PC-9 (cell line): ENCODE measurements at regions not wholly inside any gene's neighbourhood (a gene's known extent, or its start where the extent isn't known, plus 50 kb on each side); places are given as distances from the start of the nearest gene placed in this dataset.

Experiments
- BruUV-seq: library from RNA; stranded (reverse); fragments of 400-500 nt; replicated peaks from 2 replicates; lab custom pipeline; 2021; lab: Mats Ljungman, UMichigan
- CTCF ChIA-PET: fragments of 300-600 bp; sonication (Branson Sonifier 250); formaldehyde crosslinking; loops from one replicate; lab custom pipeline; 2022; ENCODE audit warnings: antibody characterized with exemption; lab: Charles Lee
- POLR2A ChIA-PET: fragments of 300-600 bp; sonication (Branson Sonifier 250); formaldehyde crosslinking; loops from one replicate; lab custom pipeline; 2022; ENCODE audit warnings: antibody characterized with exemption; ENCODE audit not compliant: unreplicated experiment; lab: Charles Lee
- DNase-seq, 2 experiments: peaks; one replicate each; pipeline versions ENCODE4 v3.0.0 to v3.0.0-alpha.2; 2015 to 2022; ENCODE audit warnings: mixed read lengths in 1 of 2
- H2AFZ ChIP-seq: fragments of 200-600 bp; sonication (generic); 2 replicates; pipeline ENCODE4 v1.8.1; 2017; ENCODE audit warnings: antibody characterized with exemption
- H3F3A ChIP-seq: fragments of 200-600 bp; sonication (generic); 2 replicates; pipeline ENCODE4 v1.8.1; 2017; ENCODE audit warnings: antibody characterized with exemption, mild to moderate bottlenecking, low read depth; ENCODE audit not compliant: insufficient read depth
- H3K27ac ChIP-seq: fragments of 200-600 bp; sonication (generic); 2 replicates; pipeline ENCODE4 v1.6.1; 2016; ENCODE audit warnings: mixed run types
- H3K27me3 ChIP-seq: fragments of 200-600 bp; sonication (generic); 2 replicates; pipeline ENCODE4 v1.6.1; 2016; ENCODE audit warnings: low read depth, mixed run types; ENCODE audit not compliant: insufficient read depth
- H3K36me3 ChIP-seq: fragments of 200-600 bp; sonication (generic); 2 replicates; pipeline ENCODE4 v1.6.1; 2016; ENCODE audit warnings: low read depth, mixed run types
- H3K4me1 ChIP-seq: fragments of 200-600 bp; sonication (generic); replicated peaks from 2 replicates; pipeline ENCODE4 v1.6.1; 2016; ENCODE audit warnings: mixed run types; ENCODE audit not compliant: insufficient read depth
- H3K4me2 ChIP-seq: fragments of 200-600 bp; sonication (generic); 2 replicates; pipeline ENCODE4 v1.6.1; 2017; ENCODE audit warnings: mixed run types
- H3K4me3 ChIP-seq: fragments of 200-600 bp; sonication (generic); 2 replicates; pipeline ENCODE4 v1.6.1; 2016; ENCODE audit warnings: mixed run types
- H3K79me2 ChIP-seq: fragments of 200-600 bp; sonication (generic); 2 replicates; pipeline ENCODE4 v1.6.1; 2017; ENCODE audit warnings: low read depth, mixed run types
- H3K9me2 ChIP-seq: fragments of 200-600 bp; sonication (generic); 2 replicates; pipeline ENCODE4 v1.8.1; 2017; ENCODE audit warnings: mild to moderate bottlenecking; ENCODE audit not compliant: insufficient read depth
- H3K9me3 ChIP-seq: fragments of 200-600 bp; sonication (generic); 2 replicates; pipeline ENCODE4 v1.8.1; 2016; ENCODE audit warnings: low read depth; ENCODE audit not compliant: insufficient read depth
- H4K20me1 ChIP-seq: fragments of 200-600 bp; sonication (generic); 2 replicates; pipeline ENCODE4 v1.8.1; 2017; ENCODE audit not compliant: insufficient read depth
- EZH2 ChIP-seq: fragments of 200-600 bp; sonication (generic); IDR thresholded peaks from 2 replicates; pipeline ENCODE4 v1.8.0; 2017; ENCODE audit warnings: antibody characterized with exemption, low read depth
- intact Hi-C: fragments of 100-400 bp; cut with micrococcal nuclease; formaldehyde crosslinking; loops from one replicate; pipeline ENCODE4 v1.10.0; 2022; ENCODE audit not compliant: unreplicated experiment
- TF ChIP-seq, protein P1 (sequence below): fragments of 200-600 bp; sonication (generic); conservative IDR thresholded peaks from 2 replicates; pipeline ENCODE4 v1.6.1; 2017; ENCODE audit warnings: mixed run types, antibody characterized with exemption, mild to moderate bottlenecking, moderate library complexity

DNA sequence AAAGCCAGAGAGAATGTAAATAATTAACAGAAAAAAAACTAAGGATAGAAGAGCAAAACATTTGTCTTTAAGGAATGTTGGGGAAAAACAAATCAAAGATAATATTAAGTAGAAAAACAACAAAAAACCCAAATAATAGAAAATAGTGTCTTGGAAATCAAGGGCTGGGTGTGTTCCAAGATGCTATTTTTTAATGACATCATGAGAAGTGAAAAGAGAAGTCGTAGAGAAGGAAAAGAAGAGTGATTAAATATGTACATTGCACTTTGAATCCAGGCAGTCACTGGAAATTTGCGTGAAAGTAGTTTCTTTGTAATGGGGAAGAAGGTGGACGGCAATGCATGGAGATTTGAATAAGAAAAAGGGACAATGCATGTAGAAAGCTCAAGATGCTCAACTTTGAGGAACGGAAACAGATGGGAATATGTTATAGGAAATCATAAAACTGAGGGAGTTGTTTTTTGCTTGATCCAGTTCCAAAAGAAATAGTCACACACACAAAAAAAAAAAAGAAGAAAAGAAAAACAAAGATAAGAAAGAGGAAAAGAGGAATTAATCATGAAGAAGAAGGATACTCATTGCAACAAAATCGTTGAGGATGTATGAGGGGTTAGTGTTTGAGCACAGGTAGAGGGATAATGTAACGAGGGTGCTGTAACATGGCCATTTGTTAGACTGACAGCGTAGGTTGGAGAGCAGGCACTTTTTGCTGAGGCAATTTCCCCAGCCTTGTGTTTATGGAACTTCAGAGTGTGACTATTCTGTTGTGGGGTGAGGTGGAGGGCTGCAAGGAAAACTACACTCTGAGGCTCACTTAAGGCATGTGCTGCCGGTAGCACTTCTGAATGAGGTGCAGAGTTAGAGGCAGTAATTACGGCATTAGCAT is 184.1 kb downstream of the CALCRL start:
- H3K4me3 ChIP-seq, result no peak overlapping the region
- BruUV-seq, result no TSS peak
- H3K9me3 ChIP-seq, result no peaks in the 10 kb centered on the region
- TF ChIP-seq EZH2, result no peak
- TF ChIP-seq, protein P1, sequence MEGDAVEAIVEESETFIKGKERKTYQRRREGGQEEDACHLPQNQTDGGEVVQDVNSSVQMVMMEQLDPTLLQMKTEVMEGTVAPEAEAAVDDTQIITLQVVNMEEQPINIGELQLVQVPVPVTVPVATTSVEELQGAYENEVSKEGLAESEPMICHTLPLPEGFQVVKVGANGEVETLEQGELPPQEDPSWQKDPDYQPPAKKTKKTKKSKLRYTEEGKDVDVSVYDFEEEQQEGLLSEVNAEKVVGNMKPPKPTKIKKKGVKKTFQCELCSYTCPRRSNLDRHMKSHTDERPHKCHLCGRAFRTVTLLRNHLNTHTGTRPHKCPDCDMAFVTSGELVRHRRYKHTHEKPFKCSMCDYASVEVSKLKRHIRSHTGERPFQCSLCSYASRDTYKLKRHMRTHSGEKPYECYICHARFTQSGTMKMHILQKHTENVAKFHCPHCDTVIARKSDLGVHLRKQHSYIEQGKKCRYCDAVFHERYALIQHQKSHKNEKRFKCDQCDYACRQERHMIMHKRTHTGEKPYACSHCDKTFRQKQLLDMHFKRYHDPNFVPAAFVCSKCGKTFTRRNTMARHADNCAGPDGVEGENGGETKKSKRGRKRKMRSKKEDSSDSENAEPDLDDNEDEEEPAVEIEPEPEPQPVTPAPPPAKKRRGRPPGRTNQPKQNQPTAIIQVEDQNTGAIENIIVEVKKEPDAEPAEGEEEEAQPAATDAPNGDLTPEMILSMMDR, result no peak
- H3K27me3 ChIP-seq, result no peaks in the 10 kb centered on the region
- DNase-seq, result no peak
- H3K4me2 ChIP-seq, result no peak overlapping the region
- no peak overlapping the region for H2AFZ ChIP-seq
- no peaks in the 10 kb centered on the region for H3K4me1 ChIP-seq
- H3F3A ChIP-seq, result no peaks in the 10 kb centered on the region
- ChIA-PET CTCF (no interaction called here), POLR2A (no interaction called here)
- H3K36me3 ChIP-seq, result no peaks in the 10 kb centered on the region
- intact Hi-C loops, result no loop called here
- no peaks in the 10 kb centered on the region for H3K79me2 ChIP-seq
- H4K20me1 ChIP-seq, result no peaks in the 10 kb centered on the region
- no peak overlapping the region for H3K27ac ChIP-seq
- H3K9me2 ChIP-seq, result no peaks in the 10 kb centered on the region

DNA sequence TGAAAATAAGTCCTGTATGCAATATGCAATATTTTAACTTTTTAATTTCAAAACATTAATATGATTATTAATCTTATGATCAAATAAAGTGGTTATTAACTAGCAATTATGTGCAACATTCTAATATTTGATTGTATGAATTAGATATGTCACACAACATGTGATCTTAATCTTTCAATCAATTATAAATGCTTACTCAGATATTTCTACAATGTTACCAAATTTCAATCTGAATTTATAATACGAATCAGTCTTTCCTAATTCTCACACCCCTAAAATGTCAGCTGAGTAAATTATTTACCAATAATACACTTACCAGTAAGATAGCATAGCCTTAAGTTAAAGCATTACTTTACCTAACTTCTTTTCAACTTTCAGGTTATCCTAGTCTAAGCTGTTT is 186.3 kb downstream of the CALCRL start:
- intact Hi-C loops, result no loop called here
- Histone ChIP-seq H3K4me2 (no peak overlapping the region), H3K27me3 (no peaks in the 10 kb centered on the region), H3F3A (no peaks in the 10 kb centered on the region), H3K36me3 (no peaks in the 10 kb centered on the region), H3K4me3 (no peak overlapping the region), H3K9me2 (no peaks in the 10 kb centered on the region), H4K20me1 (no peaks in the 10 kb centered on the region), H3K4me1 (no peaks in the 10 kb centered on the region), H2AFZ (no peak overlapping the region), H3K27ac (no peak overlapping the region), H3K79me2 (no peaks in the 10 kb centered on the region), H3K9me3 (no peaks in the 10 kb centered on the region)
- TF ChIP-seq, protein P1, result no peak
- ChIA-PET CTCF (no interaction called here), POLR2A (no interaction called here)
- DNase-seq, result no peak
- BruUV-seq, result no TSS peak

DNA sequence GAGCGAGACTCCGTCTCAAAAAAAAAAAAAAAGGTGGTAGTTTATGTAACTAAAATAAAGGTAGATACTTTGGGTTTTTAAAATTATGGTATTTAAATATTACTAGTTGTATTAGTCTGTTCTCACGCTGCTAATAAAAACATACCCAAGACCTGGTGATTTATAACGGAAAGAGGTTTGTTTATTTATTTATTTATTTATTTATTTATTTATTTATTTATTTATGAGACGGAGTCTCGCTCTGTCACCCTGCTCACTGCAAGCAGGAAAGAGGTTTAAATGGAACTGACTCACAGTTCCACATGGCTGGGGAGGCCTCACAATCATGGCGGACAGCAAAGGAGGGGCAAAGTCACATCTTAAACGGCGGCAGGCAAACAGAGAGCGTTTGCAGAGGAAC is 196.0 kb downstream of the CALCRL start:
- Histone ChIP-seq H4K20me1 (no peaks in the 10 kb centered on the region), H3K27ac (no peak overlapping the region), H3F3A (no peaks in the 10 kb centered on the region), H2AFZ (no peak overlapping the region), H3K9me2 (no peaks in the 10 kb centered on the region), H3K4me1 (no peaks in the 10 kb centered on the region), H3K4me3 (no peak overlapping the region), H3K36me3 (no peaks in the 10 kb centered on the region), H3K79me2 (no peaks in the 10 kb centered on the region), H3K4me2 (no peak overlapping the region), H3K9me3 (no peaks in the 10 kb centered on the region), H3K27me3 (no peaks in the 10 kb centered on the region)
- ChIA-PET POLR2A (no interaction called here), CTCF (no interaction called here)
- no peak for DNase-seq
- BruUV-seq, result no TSS peak
- TF ChIP-seq, protein P1, result no peak
- TF ChIP-seq EZH2, result no peak
- intact Hi-C loops, result no loop called here
